ENCODE measurements at regions not wholly inside any gene's neighbourhood (a gene's known extent, or its start where the extent isn't known, plus 50 kb on each side); places are given as distances from the start of the nearest gene placed in this dataset.

GRCh38 chr12:45559537-45559936 is 170.0 kb upstream of the ARID2 start:
- H3K9me3 ChIP-seq (replicated peaks; ENCODE audit: control insufficient read depth, insufficient read depth, low read depth, low read length) = no peaks in the 10 kb centered on the region
- no peaks in the 10 kb centered on the region for H3K9me1 ChIP-seq (ENCODE audit: control insufficient read depth, insufficient read depth, low read length)
- no peak for DNase-seq (ENCODE audit: extremely low read depth in 1 of 4, low spot score in 3 of 4)
- H3K9ac ChIP-seq (ENCODE audit: insufficient read depth in 1 of 2, low read depth in 2 of 2, low read length in 2 of 2) = no peak overlapping the region
- H3K4me2 ChIP-seq (ENCODE audit: insufficient read depth, low read length) = no peak overlapping the region
- ChIA-PET POLR2A (no interaction called here), CTCF (ENCODE audit: low intra/inter-chr PET ratio) (no interaction called here)
- H3K36me3 ChIP-seq (ENCODE audit: control insufficient read depth, insufficient read depth, low read length) = no peaks in the 10 kb centered on the region
- no peak overlapping the region for H3K4me3 ChIP-seq
- in situ Hi-C loops (cut with MboI) = no loop called here
- TF ChIP-seq RNF2 (IDR thresholded peaks at IDR 0.05) = no peak
- ATAC-seq = no peak
- no peak overlapping the region for H3K27ac ChIP-seq (ENCODE audit: extremely low read depth, low read depth, low read length)
- intact Hi-C loops (cut with micrococcal nuclease) = no loop called here
- no peaks in the 10 kb centered on the region for H3K4me1 ChIP-seq (replicated peaks in 1 of 2; ENCODE audit: control insufficient read depth in 2 of 2, insufficient read depth in 2 of 2, low read length in 2 of 2)
- H3K79me2 ChIP-seq (ENCODE audit: control insufficient read depth, insufficient read depth, low read length) = no peaks in the 10 kb centered on the region
- no TSS peak for BruUV-seq (replicated peaks)
- H3K27me3 ChIP-seq (ENCODE audit: control insufficient read depth in 2 of 2, insufficient read depth in 2 of 2, low read length in 2 of 2) = no peaks in the 10 kb centered on the region; a peak in 2 of 5 replicates
- 10% methylated on average over 3 of the region's 3 CpGs for WGBS (ENCODE audit: insufficient coverage, low coverage, missing lambda C conversion rate)
- H4K20me1 ChIP-seq (replicated peaks; ENCODE audit: control insufficient read depth, insufficient read depth, low read length) = no peaks in the 10 kb centered on the region
- FAIRE-seq = no peak
- no peak overlapping the region for H2AFZ ChIP-seq (ENCODE audit: low read depth, low read length)

GRCh38 chr12:45560689-45561088 is 168.8 kb upstream of the ARID2 start:
- intact Hi-C loops (cut with micrococcal nuclease) = no loop called here
- Histone ChIP-seq H3K4me3 (no peak overlapping the region), H4K20me1 (replicated peaks; ENCODE audit: control insufficient read depth, insufficient read depth, low read length) (no peaks in the 10 kb centered on the region), H3K36me3 (ENCODE audit: control insufficient read depth, insufficient read depth, low read length) (no peaks in the 10 kb centered on the region), H3K4me1 (replicated peaks in 1 of 2; ENCODE audit: control insufficient read depth in 2 of 2, insufficient read depth in 2 of 2, low read length in 2 of 2) (no peaks in the 10 kb centered on the region), H3K27ac (ENCODE audit: extremely low read depth, low read depth, low read length) (no peak overlapping the region), H3K79me2 (ENCODE audit: control insufficient read depth, insufficient read depth, low read length) (no peaks in the 10 kb centered on the region), H3K9ac (ENCODE audit: insufficient read depth in 1 of 2, low read depth in 2 of 2, low read length in 2 of 2) (no peak overlapping the region), H3K4me2 (ENCODE audit: insufficient read depth, low read length) (no peak overlapping the region), H3K9me1 (ENCODE audit: control insufficient read depth, insufficient read depth, low read length) (no peaks in the 10 kb centered on the region), H2AFZ (ENCODE audit: low read depth, low read length) (no peak overlapping the region), H3K27me3 (ENCODE audit: control insufficient read depth in 2 of 2, insufficient read depth in 2 of 2, low read length in 2 of 2) (no peaks in the 10 kb centered on the region; a peak in 1 of 5 replicates), H3K9me3 (replicated peaks; ENCODE audit: control insufficient read depth, insufficient read depth, low read depth, low read length) (no peaks in the 10 kb centered on the region)
- ATAC-seq = no peak
- DNase-seq (ENCODE audit: extremely low read depth in 1 of 4, low spot score in 3 of 4) = no peak
- no TSS peak for BruUV-seq (replicated peaks)
- ChIA-PET CTCF (ENCODE audit: low intra/inter-chr PET ratio) (no interaction called here), POLR2A (interaction anchor here (1.4 kb wide), 1 partner anchor 9 kb away, joined by 3 read pairs; no protein-coding TSS in a partner anchor)
- no peak for FAIRE-seq
- in situ Hi-C loops (cut with MboI) = no loop called here
- 3% methylated on average over 4 of the region's 4 CpGs for WGBS (ENCODE audit: insufficient coverage, low coverage, missing lambda C conversion rate)
- no peak for TF ChIP-seq E2F6 (IDR thresholded peaks at IDR 0.05; ENCODE audit: borderline replicate concordance in 1 of 2, extremely low read depth in 1 of 2, insufficient read depth in 1 of 2, insufficient read length in 1 of 2, low read depth in 1 of 2, low read length in 1 of 2, poor library complexity in 1 of 2, severe bottlenecking in 1 of 2)
- TF ChIP-seq PML (IDR thresholded peaks at IDR 0.05; ENCODE audit: low read length) = no peak
- no peak for TF ChIP-seq GABPB2 (CRISPR knock-in tag; conservative IDR thresholded peaks at IDR 0.05)
- no peak for TF ChIP-seq JUN (IDR thresholded peaks at IDR 0.05; ENCODE audit: borderline replicate concordance, low read depth, low read length)
- TF ChIP-seq JUN (CRISPR knock-in tag; IDR thresholded peaks at IDR 0.05; ENCODE audit: borderline replicate concordance) = no peak
- no peak for TF ChIP-seq CBFB (CRISPR knock-in tag; IDR thresholded peaks at IDR 0.05)
- TF ChIP-seq E2F8 (IDR thresholded peaks at IDR 0.05; ENCODE audit: low read depth, partially characterized antibody) = no peak
- no peak for TF ChIP-seq ZNF507 (tag; conservative IDR thresholded peaks at IDR 0.05)
- TF ChIP-seq RUNX1 (IDR thresholded peaks at IDR 0.05; ENCODE audit: low read depth) = no peak
- TF ChIP-seq NEUROD1 (IDR thresholded peaks at IDR 0.05; ENCODE audit: borderline replicate concordance, low read depth, low read length, partially characterized antibody) = no peak
- TF ChIP-seq NFE2 (IDR thresholded peaks at IDR 0.05; ENCODE audit: low read depth) = no peak
- TF ChIP-seq HMGN3 (IDR thresholded peaks at IDR 0.05; ENCODE audit: borderline replicate concordance, extremely low read depth, insufficient read length, low read depth, low read length) = no peak
- TF ChIP-seq ZFX (CRISPR knock-in tag; IDR thresholded peaks at IDR 0.05) = no peak
- TF ChIP-seq BCOR (IDR thresholded peaks at IDR 0.05) = no peak

All from K562 (cell line).